ENCODE measurements at regions not wholly inside any gene's neighbourhood (a gene's known extent, or its start where the extent isn't known, plus 50 kb on each side); places are given as distances from the start of the nearest gene placed in this dataset.

DNA sequence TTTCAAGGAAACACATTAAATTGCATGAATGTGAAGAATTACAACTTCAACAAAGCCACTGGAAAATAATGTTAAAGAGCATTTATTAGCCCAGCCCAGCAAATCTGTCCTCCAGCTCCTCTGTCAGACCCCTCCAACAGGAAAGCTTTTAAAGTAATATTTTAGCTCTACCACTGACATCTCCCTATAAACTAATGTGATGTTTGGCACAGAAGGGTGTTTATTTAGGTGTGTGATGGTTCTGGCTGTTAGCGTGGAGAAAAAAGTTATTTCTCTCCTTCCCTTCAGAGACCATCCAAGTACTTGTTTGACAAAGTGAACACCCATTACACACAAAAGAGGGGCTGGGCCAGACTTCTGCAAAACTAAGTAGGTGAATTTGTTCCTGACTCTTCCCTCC lies 111.9 kb upstream of the TARS1 start:
- Histone ChIP-seq H3K27ac (no peak overlapping the region), H3K9me3 (no peaks in the 10 kb centered on the region), H3K36me3 (no peaks in the 10 kb centered on the region), H3K4me3 (no peak overlapping the region), H3K27me3 (no peaks in the 10 kb centered on the region), H3K4me1 (peaks cover 4% of the 10 kb centered on the region)
- no peak for DNase-seq (ENCODE audit: extremely low spot score in 2 of 2)
- TF ChIP-seq, protein P1, sequence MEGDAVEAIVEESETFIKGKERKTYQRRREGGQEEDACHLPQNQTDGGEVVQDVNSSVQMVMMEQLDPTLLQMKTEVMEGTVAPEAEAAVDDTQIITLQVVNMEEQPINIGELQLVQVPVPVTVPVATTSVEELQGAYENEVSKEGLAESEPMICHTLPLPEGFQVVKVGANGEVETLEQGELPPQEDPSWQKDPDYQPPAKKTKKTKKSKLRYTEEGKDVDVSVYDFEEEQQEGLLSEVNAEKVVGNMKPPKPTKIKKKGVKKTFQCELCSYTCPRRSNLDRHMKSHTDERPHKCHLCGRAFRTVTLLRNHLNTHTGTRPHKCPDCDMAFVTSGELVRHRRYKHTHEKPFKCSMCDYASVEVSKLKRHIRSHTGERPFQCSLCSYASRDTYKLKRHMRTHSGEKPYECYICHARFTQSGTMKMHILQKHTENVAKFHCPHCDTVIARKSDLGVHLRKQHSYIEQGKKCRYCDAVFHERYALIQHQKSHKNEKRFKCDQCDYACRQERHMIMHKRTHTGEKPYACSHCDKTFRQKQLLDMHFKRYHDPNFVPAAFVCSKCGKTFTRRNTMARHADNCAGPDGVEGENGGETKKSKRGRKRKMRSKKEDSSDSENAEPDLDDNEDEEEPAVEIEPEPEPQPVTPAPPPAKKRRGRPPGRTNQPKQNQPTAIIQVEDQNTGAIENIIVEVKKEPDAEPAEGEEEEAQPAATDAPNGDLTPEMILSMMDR (IDR thresholded peaks at IDR 0.05): no peak
- no peak for TF ChIP-seq POLR2AphosphoS5 (IDR thresholded peaks at IDR 0.05; ENCODE audit: insufficient read depth in 1 of 2, low read depth in 1 of 2)
- TF ChIP-seq POLR2A (IDR thresholded peaks at IDR 0.05): no peak
- intact Hi-C loops (cut with DNase I): no loop called here

DNA sequence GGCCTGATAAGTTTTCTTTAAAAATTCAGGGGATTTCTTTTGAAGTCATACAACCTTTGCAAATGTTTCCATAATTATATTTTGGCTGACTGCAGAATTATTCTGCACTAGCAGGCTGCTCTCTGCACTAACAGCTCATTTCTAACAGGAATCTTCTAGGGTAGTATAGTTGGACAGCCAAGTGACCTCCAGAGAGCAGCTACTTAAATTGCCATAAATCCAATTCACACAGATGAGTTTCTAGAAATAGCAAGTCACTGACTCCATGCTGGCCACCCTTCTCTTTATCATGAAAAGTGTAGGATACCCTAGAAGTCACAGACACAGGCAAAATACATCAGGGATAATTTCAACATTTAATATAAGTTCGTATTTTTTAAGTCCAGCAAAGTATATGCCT lies 110.9 kb upstream of the TARS1 start:
- H3K36me3 ChIP-seq: no peaks in the 10 kb centered on the region
- peaks cover 4% of the 10 kb centered on the region for H3K4me1 ChIP-seq
- intact Hi-C loops (cut with DNase I): no loop called here
- DNase-seq (ENCODE audit: extremely low spot score in 2 of 2): no peak
- no peaks in the 10 kb centered on the region for H3K27me3 ChIP-seq
- H3K4me3 ChIP-seq: no peak overlapping the region
- H3K27ac ChIP-seq: no peak overlapping the region
- H3K9me3 ChIP-seq: no peaks in the 10 kb centered on the region
- TF ChIP-seq POLR2A (IDR thresholded peaks at IDR 0.05) (no peak), POLR2AphosphoS5 (IDR thresholded peaks at IDR 0.05; ENCODE audit: insufficient read depth in 1 of 2, low read depth in 1 of 2) (no peak)
- TF ChIP-seq, protein P1 (IDR thresholded peaks at IDR 0.05): no peak

DNA sequence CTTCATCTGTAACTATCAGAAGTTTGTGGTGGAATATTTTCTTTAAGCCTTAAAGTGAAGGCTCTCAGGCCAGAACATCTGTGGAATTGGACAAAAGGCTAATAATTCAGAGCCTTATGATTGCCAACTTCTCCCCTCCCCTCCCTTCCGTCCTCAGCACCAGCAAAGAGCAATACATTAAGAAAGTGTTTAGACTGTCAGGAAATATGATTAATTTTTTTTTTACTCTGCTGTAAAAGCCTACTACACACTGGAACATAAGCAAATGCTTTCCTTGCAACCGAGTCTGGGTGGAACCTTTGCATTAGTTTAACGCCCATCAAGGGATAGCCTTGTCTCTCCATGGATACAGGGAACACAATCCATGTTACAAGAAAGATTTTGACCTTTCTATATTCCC lies 110.3 kb upstream of the TARS1 start:
- H3K36me3 ChIP-seq: no peaks in the 10 kb centered on the region
- no peak overlapping the region for H3K4me3 ChIP-seq
- H3K27me3 ChIP-seq: no peaks in the 10 kb centered on the region
- no peak overlapping the region for H3K27ac ChIP-seq
- intact Hi-C loops (cut with DNase I): no loop called here
- TF ChIP-seq POLR2AphosphoS5 (IDR thresholded peaks at IDR 0.05; ENCODE audit: insufficient read depth in 1 of 2, low read depth in 1 of 2): no peak
- TF ChIP-seq POLR2A (IDR thresholded peaks at IDR 0.05): no peak
- TF ChIP-seq, protein P1 (IDR thresholded peaks at IDR 0.05): no peak
- no peaks in the 10 kb centered on the region for H3K9me3 ChIP-seq
- no peak for DNase-seq (ENCODE audit: extremely low spot score in 2 of 2)
- H3K4me1 ChIP-seq: peaks cover 4% of the 10 kb centered on the region

DNA sequence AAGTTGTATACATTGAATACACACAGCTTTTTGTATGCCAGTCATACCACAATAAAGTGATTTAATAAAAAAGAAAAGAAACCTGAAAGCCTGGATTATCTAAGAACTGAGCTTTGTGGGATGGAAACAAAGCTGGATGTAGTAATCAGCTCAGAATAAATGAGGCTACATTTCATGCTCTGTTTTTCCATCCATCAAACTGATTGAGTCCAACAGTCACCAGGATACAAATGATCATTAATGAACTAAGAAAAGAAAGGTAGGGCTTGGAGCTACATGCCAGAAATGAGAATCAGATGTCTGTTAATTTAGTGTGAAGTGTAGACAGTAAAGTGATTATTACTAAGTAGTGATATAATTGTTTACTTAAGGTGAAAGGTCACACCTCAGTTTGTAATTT lies 109.8 kb upstream of the TARS1 start:
- no peaks in the 10 kb centered on the region for H3K36me3 ChIP-seq
- TF ChIP-seq POLR2A (IDR thresholded peaks at IDR 0.05) (no peak), POLR2AphosphoS5 (IDR thresholded peaks at IDR 0.05; ENCODE audit: insufficient read depth in 1 of 2, low read depth in 1 of 2) (no peak)
- TF ChIP-seq, protein P1 (IDR thresholded peaks at IDR 0.05): no peak
- no peak overlapping the region for H3K4me3 ChIP-seq
- peaks cover 4% of the 10 kb centered on the region for H3K4me1 ChIP-seq
- DNase-seq (ENCODE audit: extremely low spot score in 2 of 2): no peak
- H3K27me3 ChIP-seq: no peaks in the 10 kb centered on the region
- H3K9me3 ChIP-seq: no peaks in the 10 kb centered on the region
- no peak overlapping the region for H3K27ac ChIP-seq
- intact Hi-C loops (cut with DNase I): no loop called here

DNA sequence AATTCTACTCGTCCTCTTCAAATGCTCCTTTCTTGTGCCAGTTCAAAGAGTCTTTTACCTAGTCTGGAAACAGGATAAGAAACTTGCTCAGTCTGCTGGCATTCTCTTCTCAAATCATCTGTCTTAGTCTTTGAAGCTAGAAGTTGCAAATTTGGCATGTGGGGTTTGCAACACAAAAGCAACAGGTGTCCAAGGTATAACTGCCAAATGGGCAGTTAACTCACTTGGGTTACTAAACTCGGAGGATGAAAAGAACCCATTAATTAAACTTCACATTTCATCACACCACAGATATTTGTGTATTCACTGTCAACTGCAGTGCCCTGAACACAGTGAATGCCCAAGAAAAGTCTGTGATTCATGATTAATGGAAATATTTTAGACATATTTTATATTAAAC lies 108.0 kb upstream of the TARS1 start:
- Histone ChIP-seq H3K36me3 (no peaks in the 10 kb centered on the region), H3K4me3 (no peak overlapping the region), H3K27me3 (no peaks in the 10 kb centered on the region), H3K27ac (no peak overlapping the region), H3K4me1 (peaks cover 4% of the 10 kb centered on the region), H3K9me3 (no peaks in the 10 kb centered on the region)
- TF ChIP-seq POLR2AphosphoS5 (IDR thresholded peaks at IDR 0.05; ENCODE audit: insufficient read depth in 1 of 2, low read depth in 1 of 2) (no peak), POLR2A (IDR thresholded peaks at IDR 0.05) (no peak)
- TF ChIP-seq, protein P1 (IDR thresholded peaks at IDR 0.05): no peak
- intact Hi-C loops (cut with DNase I): no loop called here
- no peak for DNase-seq (ENCODE audit: extremely low spot score in 2 of 2)

Data from vagina (tissue), 2 donors.